ENCODE measurements at regions not wholly inside any gene's neighbourhood (a gene's known extent, or its start where the extent isn't known, plus 50 kb on each side); places are given as distances from the start of the nearest gene placed in this dataset.
"Not testable (repeated sequence)": the region's sequence is repeated elsewhere in the genome, so short reads cannot be mapped to it uniquely, and the experiment has no call there.

- CTCF ChIA-PET: no interaction called here
- Mint-ChIP-seq H3K27ac (no peak overlapping the region), H3K36me3 (ENCODE audit: low read depth) (no peaks in the 10 kb centered on the region), H3K4me1 (ENCODE audit: low read depth) (no peaks in the 10 kb centered on the region), H3K27me3 (ENCODE audit: low read depth) (no peaks in the 10 kb centered on the region), H3K4me3 (no peak overlapping the region), H3K9me3 (peaks cover 6% of the 10 kb centered on the region)
- intact Hi-C loops (cut with micrococcal nuclease): no loop called here
- DNase-seq: no peak
Measured at GRCh38 chr3:76245073-76245472, 459.7 kb upstream of the ZNF717 start.

GRCh38 chr3:76245622-76246021, 460.3 kb upstream of the ZNF717 start:
- peaks cover 6% of the 10 kb centered on the region for H3K9me3 Mint-ChIP-seq
- H3K4me3 Mint-ChIP-seq: no peak overlapping the region
- no peak for DNase-seq
- no peaks in the 10 kb centered on the region for H3K4me1 Mint-ChIP-seq (ENCODE audit: low read depth)
- intact Hi-C loops (cut with micrococcal nuclease): no loop called here
- no peak overlapping the region for H3K27ac Mint-ChIP-seq
- CTCF ChIA-PET: no interaction called here
- H3K36me3 Mint-ChIP-seq (ENCODE audit: low read depth): no peaks in the 10 kb centered on the region
- no peaks in the 10 kb centered on the region for H3K27me3 Mint-ChIP-seq (ENCODE audit: low read depth)

- Mint-ChIP-seq H3K27me3 (ENCODE audit: low read depth) (no peaks in the 10 kb centered on the region), H3K9me3 (peaks cover 4% of the 10 kb centered on the region), H3K36me3 (ENCODE audit: low read depth) (no peaks in the 10 kb centered on the region), H3K4me1 (ENCODE audit: low read depth) (no peaks in the 10 kb centered on the region), H3K4me3 (no peak overlapping the region), H3K27ac (no peak overlapping the region)
- CTCF ChIA-PET: no interaction called here
- intact Hi-C loops (cut with micrococcal nuclease): no loop called here
- DNase-seq: no peak
Measured at GRCh38 chr3:76264496-76264895, 479.1 kb upstream of the ZNF717 start.

DNA sequence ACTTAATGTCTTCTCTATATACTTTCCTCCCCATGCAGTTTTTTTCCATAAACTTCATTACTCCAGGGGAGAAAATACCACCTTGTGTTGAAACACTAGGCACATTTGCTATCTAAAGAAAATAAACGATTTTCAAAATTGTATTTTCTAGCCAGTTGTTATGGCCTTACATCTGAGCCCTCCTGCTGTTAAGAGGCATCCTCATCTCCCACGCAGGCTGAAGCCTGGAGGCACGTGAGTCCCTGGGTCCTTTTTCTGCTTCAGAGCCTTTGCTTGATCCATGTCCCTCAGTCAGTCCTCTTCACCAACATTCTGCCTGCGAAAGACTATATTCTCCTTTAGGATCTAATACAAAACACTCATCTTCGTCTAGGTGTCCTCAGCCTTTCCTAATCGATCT, 479.6 kb upstream of the ZNF717 start:
- no peak for DNase-seq
- intact Hi-C loops (cut with micrococcal nuclease): no loop called here
- no peak overlapping the region for H3K27ac Mint-ChIP-seq

GRCh38 chr3:76266511-76266910, 481.2 kb upstream of the ZNF717 start:
- intact Hi-C loops (cut with micrococcal nuclease): no loop called here
- no peaks in the 10 kb centered on the region for H3K27me3 Mint-ChIP-seq (ENCODE audit: low read depth)
- H3K4me1 Mint-ChIP-seq (ENCODE audit: low read depth): no peaks in the 10 kb centered on the region
- H3K36me3 Mint-ChIP-seq (ENCODE audit: low read depth): no peaks in the 10 kb centered on the region
- H3K4me3 Mint-ChIP-seq: no peak overlapping the region
- DNase-seq: no peak
- peaks cover 4% of the 10 kb centered on the region for H3K9me3 Mint-ChIP-seq
- H3K27ac Mint-ChIP-seq: no peak overlapping the region
- CTCF ChIA-PET: no interaction called here

More for the DNA sequence above, 479.6 kb upstream of the ZNF717 start:
- Mint-ChIP-seq H3K36me3 (ENCODE audit: low read depth) (no peaks in the 10 kb centered on the region), H3K9me3 (peaks cover 4% of the 10 kb centered on the region), H3K27me3 (ENCODE audit: low read depth) (no peaks in the 10 kb centered on the region), H3K4me3 (no peak overlapping the region), H3K4me1 (ENCODE audit: low read depth) (no peaks in the 10 kb centered on the region)
- CTCF ChIA-PET: no interaction called here

DNA sequence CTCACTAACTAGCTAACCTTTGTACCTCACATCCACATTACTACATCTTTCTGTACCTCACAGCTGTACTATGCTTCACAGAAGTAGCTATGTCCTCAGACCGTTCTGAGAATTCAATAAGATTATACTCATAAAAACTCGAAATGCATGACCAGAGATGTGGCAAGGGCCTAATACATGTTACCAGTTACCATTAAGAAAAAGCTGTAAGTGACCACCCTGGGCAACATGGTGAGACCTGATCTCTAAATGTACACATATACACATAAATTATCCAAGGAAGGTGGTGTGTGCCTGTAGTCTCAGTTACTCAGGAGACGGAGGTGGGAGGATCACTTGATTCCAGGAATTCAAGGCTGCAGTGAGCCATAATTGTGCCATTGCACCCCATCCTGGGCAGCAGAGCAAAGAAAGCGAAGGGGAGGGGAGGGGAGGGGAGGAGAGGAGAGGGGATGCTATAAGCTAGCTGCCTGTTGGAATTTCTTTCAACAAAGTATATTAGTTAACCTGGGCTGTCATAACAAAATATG, 482.6 kb upstream of the ZNF717 start:
- DNase-seq: no peak
- Mint-ChIP-seq H3K27ac (no peak overlapping the region), H3K36me3 (ENCODE audit: low read depth) (no peaks in the 10 kb centered on the region), H3K9me3 (peaks cover 6% of the 10 kb centered on the region), H3K4me1 (ENCODE audit: low read depth) (no peaks in the 10 kb centered on the region), H3K4me3 (no peak overlapping the region), H3K27me3 (ENCODE audit: low read depth) (no peaks in the 10 kb centered on the region)
- intact Hi-C loops (cut with micrococcal nuclease): no loop called here
- CTCF ChIA-PET: no interaction called here

GRCh38 chr3:76293856-76294255, 508.5 kb upstream of the ZNF717 start:
- CTCF ChIA-PET: no interaction called here
- peaks cover 6% of the 10 kb centered on the region for H3K9me3 Mint-ChIP-seq

DNA sequence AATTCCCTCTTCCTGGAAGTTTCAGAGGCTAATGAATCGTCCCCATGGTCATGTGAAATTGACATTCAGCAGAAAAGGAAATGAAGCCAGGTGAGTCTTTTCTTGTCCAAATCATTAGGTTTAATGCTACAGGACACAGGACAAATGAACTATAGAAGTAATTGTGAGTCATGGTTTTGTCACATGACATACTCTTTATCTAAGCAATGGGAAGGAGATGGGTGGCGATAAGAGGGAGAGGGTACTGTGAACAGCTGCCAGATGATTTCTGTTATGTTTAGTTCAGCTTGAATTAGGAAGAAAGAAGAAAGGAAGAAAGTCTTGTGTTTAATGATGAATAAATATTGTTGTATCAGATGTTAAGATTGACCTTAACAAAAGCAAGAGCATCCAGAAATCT, 515.4 kb upstream of the ZNF717 start:
- Mint-ChIP-seq H3K27me3 (ENCODE audit: low read depth) (no peaks in the 10 kb centered on the region), H3K9me3 (peaks cover 13% of the 10 kb centered on the region), H3K27ac (no peak overlapping the region), H3K4me3 (no peak overlapping the region), H3K36me3 (ENCODE audit: low read depth) (no peaks in the 10 kb centered on the region), H3K4me1 (ENCODE audit: low read depth) (no peaks in the 10 kb centered on the region)
- CTCF ChIA-PET: no interaction called here
- DNase-seq: no peak
- intact Hi-C loops (cut with micrococcal nuclease): no loop called here

More at GRCh38 chr3:76293856-76294255, 508.5 kb upstream of the ZNF717 start:
- H3K27me3 Mint-ChIP-seq (ENCODE audit: low read depth): no peaks in the 10 kb centered on the region
- intact Hi-C loops (cut with micrococcal nuclease): no loop called here
- H3K4me3 Mint-ChIP-seq: no peak overlapping the region
- no peak for DNase-seq
- H3K36me3 Mint-ChIP-seq (ENCODE audit: low read depth): no peaks in the 10 kb centered on the region
- H3K4me1 Mint-ChIP-seq (ENCODE audit: low read depth): no peaks in the 10 kb centered on the region
- H3K27ac Mint-ChIP-seq: no peak overlapping the region

DNA sequence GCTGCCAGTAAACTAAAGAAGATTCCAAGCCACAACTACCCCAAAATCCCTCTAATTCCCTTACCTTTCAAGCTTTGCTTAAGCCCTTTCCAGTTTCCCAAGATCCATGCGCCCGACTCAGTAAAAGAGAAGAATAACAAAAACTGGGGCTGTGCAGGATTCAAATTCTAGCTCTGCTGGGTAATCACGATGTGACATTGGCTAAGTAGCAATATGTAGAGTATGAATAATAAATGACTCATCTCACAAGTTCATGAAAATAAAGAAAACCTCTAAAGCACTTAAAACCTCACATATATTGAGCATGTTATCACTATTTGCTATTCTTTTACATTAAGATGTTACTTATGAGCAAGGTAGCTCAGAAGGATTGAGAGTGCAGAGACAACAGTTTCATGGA, 522.2 kb upstream of the ZNF717 start:
- CTCF ChIA-PET: no interaction called here
- H3K27ac Mint-ChIP-seq: no peak overlapping the region
- H3K27me3 Mint-ChIP-seq (ENCODE audit: low read depth): no peaks in the 10 kb centered on the region
- no peak overlapping the region for H3K4me3 Mint-ChIP-seq
- no peaks in the 10 kb centered on the region for H3K36me3 Mint-ChIP-seq (ENCODE audit: low read depth)
- DNase-seq: no peak
- intact Hi-C loops (cut with micrococcal nuclease): no loop called here
- peaks cover 2% of the 10 kb centered on the region for H3K9me3 Mint-ChIP-seq
- no peaks in the 10 kb centered on the region for H3K4me1 Mint-ChIP-seq (ENCODE audit: low read depth)

DNA sequence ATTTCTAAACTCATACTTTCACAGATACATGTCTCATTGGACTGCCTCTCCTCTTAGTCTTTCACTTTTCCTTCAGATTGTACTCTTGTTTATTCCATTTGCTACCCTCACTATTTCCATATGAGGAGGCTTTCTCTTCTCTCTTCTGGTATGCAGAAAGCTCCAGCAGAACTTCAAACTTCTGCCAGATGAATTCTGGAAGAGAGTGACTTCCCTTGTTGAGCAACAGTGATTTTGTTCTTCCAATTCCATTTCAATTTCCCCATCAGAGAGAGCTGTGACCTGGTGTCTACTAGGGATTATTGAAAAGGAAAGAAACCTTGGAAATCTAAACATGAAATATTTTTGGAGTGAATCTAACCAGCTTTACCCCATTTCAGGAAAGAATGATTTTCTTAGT, 523.2 kb upstream of the ZNF717 start:
- intact Hi-C loops (cut with micrococcal nuclease): no loop called here
- no peak overlapping the region for H3K4me3 Mint-ChIP-seq
- CTCF ChIA-PET: no interaction called here

GRCh38 chr3:76310089-76310488, 524.7 kb upstream of the ZNF717 start:
- Mint-ChIP-seq H3K4me1 (ENCODE audit: low read depth) (no peaks in the 10 kb centered on the region), H3K27ac (no peak overlapping the region), H3K9me3 (peaks cover 2% of the 10 kb centered on the region), H3K36me3 (ENCODE audit: low read depth) (no peaks in the 10 kb centered on the region), H3K27me3 (ENCODE audit: low read depth) (no peaks in the 10 kb centered on the region), H3K4me3 (no peak overlapping the region)
- DNase-seq: no peak
- intact Hi-C loops (cut with micrococcal nuclease): no loop called here
- CTCF ChIA-PET: no interaction called here

More for the DNA sequence above, 523.2 kb upstream of the ZNF717 start:
- H3K27ac Mint-ChIP-seq: no peak overlapping the region
- H3K27me3 Mint-ChIP-seq (ENCODE audit: low read depth): no peaks in the 10 kb centered on the region
- no peaks in the 10 kb centered on the region for H3K36me3 Mint-ChIP-seq (ENCODE audit: low read depth)
- peaks cover 2% of the 10 kb centered on the region for H3K9me3 Mint-ChIP-seq
- no peaks in the 10 kb centered on the region for H3K4me1 Mint-ChIP-seq (ENCODE audit: low read depth)
- no peak for DNase-seq

GRCh38 chr3:76310667-76311066, 525.3 kb upstream of the ZNF717 start:
- DNase-seq: no peak
- no peak overlapping the region for H3K27ac Mint-ChIP-seq
- CTCF ChIA-PET: no interaction called here
- no peaks in the 10 kb centered on the region for H3K27me3 Mint-ChIP-seq (ENCODE audit: low read depth)
- intact Hi-C loops (cut with micrococcal nuclease): no loop called here
- no peaks in the 10 kb centered on the region for H3K36me3 Mint-ChIP-seq (ENCODE audit: low read depth)
- H3K9me3 Mint-ChIP-seq: peaks cover 2% of the 10 kb centered on the region
- no peak overlapping the region for H3K4me3 Mint-ChIP-seq
- no peaks in the 10 kb centered on the region for H3K4me1 Mint-ChIP-seq (ENCODE audit: low read depth)

DNA sequence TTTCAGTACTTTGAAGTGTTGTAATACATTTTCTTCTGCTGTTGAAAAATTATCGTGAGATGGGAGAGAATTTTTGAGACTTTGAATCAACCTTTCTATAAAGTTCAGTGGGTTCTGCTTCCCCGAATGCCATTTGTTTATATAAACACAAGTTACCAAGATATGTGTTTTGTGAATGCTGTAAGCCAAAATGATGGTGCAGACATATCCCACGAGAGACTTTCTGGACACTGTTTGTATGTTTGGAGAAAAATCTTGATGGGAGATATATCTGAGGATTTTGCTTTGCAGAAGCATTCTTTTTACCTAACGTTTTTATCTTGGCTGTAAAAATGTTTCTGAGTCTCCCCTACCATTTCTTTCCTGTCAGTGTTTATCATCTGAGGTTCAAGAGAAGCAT, 526.6 kb upstream of the ZNF717 start:
- Mint-ChIP-seq H3K4me1 (ENCODE audit: low read depth) (no peaks in the 10 kb centered on the region), H3K9me3 (peaks cover 2% of the 10 kb centered on the region), H3K27me3 (ENCODE audit: low read depth) (no peaks in the 10 kb centered on the region), H3K36me3 (ENCODE audit: low read depth) (no peaks in the 10 kb centered on the region), H3K4me3 (no peak overlapping the region), H3K27ac (no peak overlapping the region)
- intact Hi-C loops (cut with micrococcal nuclease): no loop called here
- DNase-seq: no peak
- CTCF ChIA-PET: no interaction called here

GRCh38 chr3:76315906-76316305, 530.6 kb upstream of the ZNF717 start:
- H3K36me3 Mint-ChIP-seq (ENCODE audit: low read depth); H3K27me3 Mint-ChIP-seq (ENCODE audit: low read depth); CTCF ChIA-PET; H3K4me3 Mint-ChIP-seq; intact Hi-C loops (cut with micrococcal nuclease); DNase-seq; H3K9me3 Mint-ChIP-seq; H3K4me1 Mint-ChIP-seq (ENCODE audit: low read depth); H3K27ac Mint-ChIP-seq: not testable (repeated sequence)

Measured in activated naive CD4-positive, alpha-beta T cell treated with anti-CD3 and anti-CD28 coated beads for 36 hours (primary cell).